ENCODE measurements at regions not wholly inside any gene's neighbourhood (a gene's known extent, or its start where the extent isn't known, plus 50 kb on each side); places are given as distances from the start of the nearest gene placed in this dataset.

GRCh38 chr2:217340176-217340575 is 480.3 kb upstream of the TNP1 start:
- DNase-seq (ENCODE audit: low read depth, low spot score): no peak

GRCh38 chr2:217339753-217340152 is 479.9 kb upstream of the TNP1 start:
- DNase-seq (ENCODE audit: low read depth, low spot score): no peak

- no peak for DNase-seq (ENCODE audit: low read depth, low spot score)
These were observed 478.5 kb upstream of the TNP1 start for GRCh38 chr2:217338306-217338916.

GRCh38 chr2:217337771-217338170 is 477.9 kb upstream of the TNP1 start:
- no peak for DNase-seq (ENCODE audit: low read depth, low spot score)

- DNase-seq (ENCODE audit: low read depth, low spot score): no peak
These were observed 476.8 kb upstream of the TNP1 start for GRCh38 chr2:217336694-217337093.

GRCh38 chr2:217335341-217335966 is 475.6 kb upstream of the TNP1 start:
- no peak for DNase-seq (ENCODE audit: low read depth, low spot score)

- no peak for DNase-seq (ENCODE audit: low read depth, low spot score)
These were observed 474.7 kb upstream of the TNP1 start for GRCh38 chr2:217334561-217334960.

- no peak for DNase-seq (ENCODE audit: low read depth, low spot score)
These were observed 473.0 kb upstream of the TNP1 start for GRCh38 chr2:217332866-217333265.

- DNase-seq (ENCODE audit: low read depth, low spot score): no peak
These were observed 472.5 kb upstream of the TNP1 start for GRCh38 chr2:217332417-217332791.

GRCh38 chr2:217331523-217332416 is 471.9 kb upstream of the TNP1 start:
- DNase-seq (ENCODE audit: low read depth, low spot score): no peak

- DNase-seq (ENCODE audit: low read depth, low spot score): no peak
These were observed 470.8 kb upstream of the TNP1 start for GRCh38 chr2:217330647-217331046.

GRCh38 chr2:217329023-217329431 is 469.2 kb upstream of the TNP1 start:
- DNase-seq (ENCODE audit: low read depth, low spot score): no peak

GRCh38 chr2:217328622-217328978 is 468.7 kb upstream of the TNP1 start:
- no peak for DNase-seq (ENCODE audit: low read depth, low spot score)

GRCh38 chr2:217327953-217328621 is 468.2 kb upstream of the TNP1 start:
- DNase-seq (ENCODE audit: low read depth, low spot score): no peak

- no peak for DNase-seq (ENCODE audit: low read depth, low spot score)
These were observed 466.6 kb upstream of the TNP1 start for GRCh38 chr2:217326238-217327022.

- DNase-seq (ENCODE audit: low read depth, low spot score): no peak
These were observed 466.0 kb upstream of the TNP1 start for GRCh38 chr2:217325816-217326215.

GRCh38 chr2:217325251-217325650 is 465.4 kb upstream of the TNP1 start:
- no peak for DNase-seq (ENCODE audit: low read depth, low spot score)

- no peak for DNase-seq (ENCODE audit: low read depth, low spot score)
These were observed 456.9 kb upstream of the TNP1 start for GRCh38 chr2:217316743-217317142.

- no peak for DNase-seq (ENCODE audit: low read depth, low spot score)
These were observed 454.2 kb upstream of the TNP1 start for GRCh38 chr2:217314021-217314460.

GRCh38 chr2:217313386-217313785 is 453.5 kb upstream of the TNP1 start:
- no peak for DNase-seq (ENCODE audit: low read depth, low spot score)

GRCh38 chr2:217309056-217309455 is 449.2 kb upstream of the TNP1 start:
- DNase-seq (ENCODE audit: low read depth, low spot score): no peak
